K562 (cell line): ENCODE measurements at regions not wholly inside any gene's neighbourhood (a gene's known extent, or its start where the extent isn't known, plus 50 kb on each side); places are given as distances from the start of the nearest gene placed in this dataset.

Source experiments
- ATAC-seq: fragments of 200-7000 bp; cut with Tn5 transposase; 3 replicates; pipeline ENCODE4 v1.9.1; 2020; ENCODE audit warnings: moderate library complexity
- BruUV-seq: library from RNA; stranded (reverse); fragments of 400-500 nt; replicated peaks from 2 replicates; lab custom pipeline; 2021; lab: Mats Ljungman, UMichigan
- CTCF ChIA-PET: fragments of 300-600 bp; formaldehyde crosslinking; extraction: SDS; loops from one replicate; lab custom pipeline; 2021; ENCODE audit warnings: low intra/inter-chr PET ratio; lab: Yijun Ruan, JAX
- POLR2A ChIA-PET: fragments of 300-600, 350-650 bp; sonication (Branson Sonifier 250); formaldehyde crosslinking; extraction: SDS; loops from one replicate; lab custom pipeline; 2021; ENCODE audit warnings: antibody characterized with exemption, inconsistent platforms; lab: Yijun Ruan, JAX
- DNase-seq, 4 experiments: peaks; one replicate each; pipeline versions ENCODE4 v3.0.0 to v3.0.0-alpha.2; 2011 to 2018; ENCODE audit warnings: low spot score in 3 of 4, mixed read lengths in 3 of 4; ENCODE audit errors: extremely low read depth in 1 of 4
- FAIRE-seq: peaks from 2 replicates; lab custom pipeline; 2011; peaks lifted over from hg19 to GRCh38; lab: Jason Lieb, UNC
- H2AFZ ChIP-seq: 2 replicates; pipeline ENCODE4 v1.6.0; 2011; ENCODE audit warnings: low read depth, low read length, control low read depth, inconsistent platforms
- H3K27ac ChIP-seq: fragments of 200-600 bp; 3 replicates; pipeline ENCODE4 v1.8.0; 2011; ENCODE audit warnings: low read depth, mild to moderate bottlenecking, control low read depth, inconsistent platforms, low read length, moderate library complexity, mixed read lengths; ENCODE audit errors: extremely low read depth
- H3K27me3 ChIP-seq, 2 experiments: fragments of 300-600 bp in 1 of 2; 2 replicates in 1 of 2; 3 replicates in 1 of 2; pipeline versions ENCODE4 v1.6.0 to v1.8.0; 2011; ENCODE audit warnings: inconsistent platforms in 2 of 2, low read length in 2 of 2, mild to moderate bottlenecking in 1 of 2, mixed read lengths in 1 of 2, moderate library complexity in 1 of 2; ENCODE audit not compliant: control insufficient read depth in 2 of 2, insufficient read depth in 2 of 2
- H3K36me3 ChIP-seq: fragments of 300-600 bp; 3 replicates; pipeline ENCODE4 v1.8.0; 2011; ENCODE audit warnings: mild to moderate bottlenecking, low read length, inconsistent platforms; ENCODE audit not compliant: control insufficient read depth, insufficient read depth
- H3K4me1 ChIP-seq, 2 experiments: fragments of 200-600 bp in 1 of 2; replicated peaks in 1 of 2; 2 replicates in 1 of 2; 3 replicates in 1 of 2; pipeline versions ENCODE4 v1.5.1 to v1.8.0; 2011; ENCODE audit warnings: inconsistent platforms in 2 of 2, low read length in 2 of 2, mild to moderate bottlenecking in 1 of 2, mixed read lengths in 1 of 2, moderate library complexity in 1 of 2; ENCODE audit not compliant: control insufficient read depth in 2 of 2, insufficient read depth in 2 of 2
- H3K4me2 ChIP-seq: 2 replicates; pipeline ENCODE4 v1.6.1; 2011; ENCODE audit warnings: low read length, control low read depth, inconsistent platforms, mixed read lengths; ENCODE audit not compliant: insufficient read depth
- H3K4me3 ChIP-seq: fragments of 200-600 bp; sonication (generic), shearing (Covaris generic); 2 replicates; pipeline ENCODE4 v1.5.1; 2016; ENCODE audit warnings: control low read depth, inconsistent platforms
- H3K79me2 ChIP-seq: fragments of 200-600 bp; 3 replicates; pipeline ENCODE4 v1.8.0; 2011; ENCODE audit warnings: low read length, inconsistent platforms; ENCODE audit not compliant: control insufficient read depth, insufficient read depth
- H3K9ac ChIP-seq, 2 experiments: 2 replicates each; pipeline versions ENCODE4 v1.6.0 to v1.6.1; 2011; ENCODE audit warnings: low read depth in 2 of 2, low read length in 2 of 2, control low read depth in 1 of 2, inconsistent platforms in 1 of 2, mild to moderate bottlenecking in 1 of 2, mixed read lengths in 1 of 2; ENCODE audit not compliant: insufficient read depth in 1 of 2
- H3K9me1 ChIP-seq: one replicate; pipeline ENCODE4 v1.6.0; 2011; ENCODE audit warnings: inconsistent platforms, mild to moderate bottlenecking, low read length, moderate library complexity; ENCODE audit not compliant: control insufficient read depth, insufficient read depth
- H3K9me3 ChIP-seq: replicated peaks from 2 replicates; pipeline ENCODE4 v1.5.1; 2011; ENCODE audit warnings: low read depth, low read length, inconsistent platforms; ENCODE audit not compliant: control insufficient read depth, insufficient read depth
- H4K20me1 ChIP-seq: replicated peaks from 2 replicates; pipeline ENCODE4 v1.6.1; 2011; ENCODE audit warnings: low read length, inconsistent platforms, mixed read lengths; ENCODE audit not compliant: control insufficient read depth, insufficient read depth
- ATF3 ChIP-seq, 2 experiments: fragments of 450-650 bp in 1 of 2; sonication (generic) in 1 of 2; formaldehyde crosslinking in 1 of 2; IDR thresholded peaks in 1 of 2; conservative IDR thresholded peaks in 1 of 2; 2 replicates each; pipeline versions ENCODE4 v1.6.1 to v1.8.1; 2016 to 2023; ENCODE audit warnings: mild to moderate bottlenecking in 2 of 2, moderate library complexity in 2 of 2, inconsistent platforms in 1 of 2, missing genetic modification reagents in 1 of 2
- BRD9 ChIP-seq: fragments of 450-650 bp; IDR thresholded peaks from 2 replicates; pipeline ENCODE4 v1.6.1; 2018; ENCODE audit warnings: low read depth; ENCODE audit not compliant: partially characterized antibody
- CREB3L1 ChIP-seq: fragments of 450-650 bp; IDR thresholded peaks from 2 replicates; pipeline ENCODE4 v1.6.1; 2014; ENCODE audit warnings: low read depth, mild to moderate bottlenecking, moderate library complexity, borderline replicate concordance
- FOSL1 ChIP-seq: fragments of 200-800 bp; sonication (Bioruptor generic); conservative IDR thresholded peaks from 2 replicates; pipeline ENCODE4 v1.6.1; 2016; ENCODE audit warnings: missing genetic modification characterization, missing compliant biosample characterization
- MEIS2 ChIP-seq: fragments of 450-650 bp; IDR thresholded peaks from 2 replicates; pipeline ENCODE4 v1.6.1; 2014; ENCODE audit warnings: mild to moderate bottlenecking; ENCODE audit not compliant: partially characterized antibody
- NKRF ChIP-seq: fragments of 450-650 bp; IDR thresholded peaks from 2 replicates; pipeline ENCODE4 v1.6.1; 2016; ENCODE audit warnings: borderline replicate concordance
- USF2 ChIP-seq: sonication (generic); formaldehyde crosslinking; IDR thresholded peaks from 2 replicates; pipeline ENCODE4 v1.5.0; 2020; ENCODE audit warnings: missing genetic modification reagents
- WGBS: fragments of 100-300 bp; shearing (Covaris generic); methylation state at CpG from one replicate; pipeline ENCODE4 v1.1.6; 2016; ENCODE audit warnings: low coverage, mixed read lengths; ENCODE audit not compliant: insufficient coverage; ENCODE audit errors: missing lambda C conversion rate; 5-methylcytosine and 5-hydroxymethylcytosine counted together
- in situ Hi-C: fragments of 300-500 bp; cut with MboI; formaldehyde crosslinking; loops from 4 replicates; pipeline ENCODE4 v1.15.0; 2018; ENCODE audit warnings: inconsistent platforms, mixed read lengths
- intact Hi-C: fragments of 100-400 bp; cut with micrococcal nuclease; formaldehyde crosslinking; loops from 2 replicates; pipeline ENCODE4 v1.14.2; 2022

- TF ChIP-seq ATF3 (IDR thresholded peaks at IDR 0.05): no peak
- TF ChIP-seq ATF3 (CRISPR knock-in tag; conservative IDR thresholded peaks at IDR 0.05): no peak
- no peak for TF ChIP-seq NKRF
- TF ChIP-seq USF2 (CRISPR knock-in tag): no peak
- peak; percentile 33 for TF ChIP-seq MEIS2
Measured at GRCh38 chr6:90387826-90388225, 91.2 kb upstream of the BACH2 start (continued).

- Histone ChIP-seq H3K9me3 (no peaks in the 10 kb centered on the region), H3K4me3 (no peak overlapping the region), H3K9me1 (no peaks in the 10 kb centered on the region), H3K79me2 (no peaks in the 10 kb centered on the region), H2AFZ (no peak overlapping the region), H3K4me2 (no peak overlapping the region), H3K36me3 (no peaks in the 10 kb centered on the region), H3K27ac (no peak overlapping the region), H3K27me3 (no peaks in the 10 kb centered on the region), H3K9ac (0 out of 4 replicates have a peak overlapping the region, but pooled peaks of 1 of the 2 experiments have one; percentile 21), H3K4me1 (peaks cover 5 to 13% of the 10 kb centered on the region in 2 experiments; a peak in 3 of 5 replicates), H4K20me1 (no peaks in the 10 kb centered on the region)
- ATAC-seq (no peak), DNase-seq (no peak), FAIRE-seq (no peak)
- ChIA-PET POLR2A (interaction anchor here (2.3 kb wide), 1 partner anchor 13 kb away, joined by 10 read pairs; no protein-coding TSS in a partner anchor), CTCF (interaction anchor here (0.6 kb wide), 1 partner anchor 88 kb away, joined by 3 read pairs; no protein-coding TSS in a partner anchor)
- BruUV-seq: no TSS peak
- in situ Hi-C loops: no loop called here
- WGBS: 25% methylated on average over 5 of the region's 5 CpGs
- TF ChIP-seq ATF3 (IDR thresholded peaks at IDR 0.05) (peak; percentile 27; the same call in 1 of the 2 replicates), ATF3 (CRISPR knock-in tag; conservative IDR thresholded peaks at IDR 0.05) (no peak), BRD9 (no peak), CREB3L1 (no peak), FOSL1 (tag) (0 out of 2 replicates have a peak, but pooled peaks have one; percentile 27)
- intact Hi-C loops: no loop called here
Measured at GRCh38 chr6:90387383-90387775, 90.7 kb upstream of the BACH2 start.
